NB4 (cell line): ENCODE measurements at regions not wholly inside any gene's neighbourhood (a gene's known extent, or its start where the extent isn't known, plus 50 kb on each side); places are given as distances from the start of the nearest gene placed in this dataset.
"Not testable (repeated sequence)": the region's sequence is repeated elsewhere in the genome, so short reads cannot be mapped to it uniquely, and the experiment has no call there.

ENCODE experiments used
- DNase-seq: peaks from one replicate; pipeline ENCODE4 v3.0.0; 2010; ENCODE audit warnings: low read depth
- H3K4me3 ChIP-seq: one replicate; pipeline ENCODE4 v1.5.1; 2011; ENCODE audit warnings: mild to moderate bottlenecking, low read depth, low read length, moderate library complexity
- MYC ChIP-seq: IDR thresholded peaks from 2 replicates; pipeline ENCODE4 v1.6.1; 2011; ENCODE audit warnings: low read depth, low read length
- POLR2A ChIP-seq: IDR thresholded peaks from 2 replicates; pipeline ENCODE4 v1.6.1; 2011; ENCODE audit warnings: mild to moderate bottlenecking; ENCODE audit not compliant: insufficient read length; ENCODE audit errors: extremely low read depth
- TF ChIP-seq, protein P1 (sequence below): IDR thresholded peaks from one replicate; pipeline ENCODE4 v1.5.1; 2012; ENCODE audit warnings: low read depth, low read length
- TF ChIP-seq, protein P2 (sequence below): IDR thresholded peaks from 2 replicates; pipeline ENCODE4 v1.6.1; 2011; ENCODE audit warnings: low read depth, low read length

DNA sequence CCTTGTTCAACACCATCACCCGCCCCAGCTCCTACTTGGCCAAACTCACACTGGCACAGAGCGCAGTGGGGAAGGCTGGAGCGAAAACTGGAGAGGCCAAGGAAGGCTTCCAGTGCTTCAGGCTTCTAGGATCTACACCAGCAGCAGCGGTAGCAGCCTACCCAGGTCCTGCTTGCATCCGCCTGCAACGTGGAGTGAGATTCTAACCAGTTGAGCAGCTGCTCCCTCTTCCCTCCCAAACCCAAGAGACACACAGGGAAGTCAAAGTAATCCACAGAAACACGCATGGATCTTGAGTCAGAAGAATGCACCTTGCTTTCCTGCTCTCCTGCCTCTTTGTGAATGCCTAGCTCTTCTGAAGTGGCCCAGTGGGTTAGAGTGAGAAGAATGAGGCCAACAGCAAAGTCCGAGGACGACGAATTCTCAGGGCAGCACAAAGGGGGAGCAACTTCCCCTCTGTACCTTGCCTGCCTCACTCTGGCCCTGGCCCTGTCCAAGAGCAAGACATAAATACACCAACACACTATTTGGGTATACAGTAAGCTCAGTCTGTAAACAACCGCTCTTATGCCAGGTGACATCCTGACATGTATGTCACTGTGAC, 95.9 kb upstream of the FOXQ1 start:
- no peak for DNase-seq
- TF ChIP-seq MYC (no peak), POLR2A (no peak)
- TF ChIP-seq, protein P1, sequence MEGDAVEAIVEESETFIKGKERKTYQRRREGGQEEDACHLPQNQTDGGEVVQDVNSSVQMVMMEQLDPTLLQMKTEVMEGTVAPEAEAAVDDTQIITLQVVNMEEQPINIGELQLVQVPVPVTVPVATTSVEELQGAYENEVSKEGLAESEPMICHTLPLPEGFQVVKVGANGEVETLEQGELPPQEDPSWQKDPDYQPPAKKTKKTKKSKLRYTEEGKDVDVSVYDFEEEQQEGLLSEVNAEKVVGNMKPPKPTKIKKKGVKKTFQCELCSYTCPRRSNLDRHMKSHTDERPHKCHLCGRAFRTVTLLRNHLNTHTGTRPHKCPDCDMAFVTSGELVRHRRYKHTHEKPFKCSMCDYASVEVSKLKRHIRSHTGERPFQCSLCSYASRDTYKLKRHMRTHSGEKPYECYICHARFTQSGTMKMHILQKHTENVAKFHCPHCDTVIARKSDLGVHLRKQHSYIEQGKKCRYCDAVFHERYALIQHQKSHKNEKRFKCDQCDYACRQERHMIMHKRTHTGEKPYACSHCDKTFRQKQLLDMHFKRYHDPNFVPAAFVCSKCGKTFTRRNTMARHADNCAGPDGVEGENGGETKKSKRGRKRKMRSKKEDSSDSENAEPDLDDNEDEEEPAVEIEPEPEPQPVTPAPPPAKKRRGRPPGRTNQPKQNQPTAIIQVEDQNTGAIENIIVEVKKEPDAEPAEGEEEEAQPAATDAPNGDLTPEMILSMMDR, result no peak
- TF ChIP-seq, protein P2, sequence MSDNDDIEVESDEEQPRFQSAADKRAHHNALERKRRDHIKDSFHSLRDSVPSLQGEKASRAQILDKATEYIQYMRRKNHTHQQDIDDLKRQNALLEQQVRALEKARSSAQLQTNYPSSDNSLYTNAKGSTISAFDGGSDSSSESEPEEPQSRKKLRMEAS, result no peak
- no peak overlapping the region for H3K4me3 ChIP-seq

DNA sequence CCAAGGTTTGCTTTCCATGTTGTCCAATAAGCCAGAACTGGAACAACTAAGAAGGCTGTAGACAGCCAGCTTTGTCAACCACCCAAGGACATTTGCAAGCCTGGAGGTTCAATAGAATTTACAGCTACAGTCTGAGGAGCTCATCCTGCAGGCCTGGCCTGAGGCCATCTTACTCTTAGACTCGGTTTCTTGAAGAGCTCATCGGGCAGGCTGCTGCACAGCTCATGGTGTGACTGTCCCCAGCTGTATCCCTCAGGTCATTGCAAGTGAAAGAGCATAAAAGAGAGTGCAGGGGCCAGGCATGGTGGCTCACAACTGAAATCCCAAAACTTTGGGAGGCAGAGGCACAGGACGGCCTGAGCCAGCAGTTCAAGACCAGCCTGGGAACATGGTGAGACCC, 96.9 kb upstream of the FOXQ1 start:
- no peak overlapping the region for H3K4me3 ChIP-seq
- TF ChIP-seq MYC, result no peak
- TF ChIP-seq POLR2A, result no peak
- TF ChIP-seq, protein P1, result no peak
- TF ChIP-seq, protein P2, result no peak
- no peak for DNase-seq

DNA sequence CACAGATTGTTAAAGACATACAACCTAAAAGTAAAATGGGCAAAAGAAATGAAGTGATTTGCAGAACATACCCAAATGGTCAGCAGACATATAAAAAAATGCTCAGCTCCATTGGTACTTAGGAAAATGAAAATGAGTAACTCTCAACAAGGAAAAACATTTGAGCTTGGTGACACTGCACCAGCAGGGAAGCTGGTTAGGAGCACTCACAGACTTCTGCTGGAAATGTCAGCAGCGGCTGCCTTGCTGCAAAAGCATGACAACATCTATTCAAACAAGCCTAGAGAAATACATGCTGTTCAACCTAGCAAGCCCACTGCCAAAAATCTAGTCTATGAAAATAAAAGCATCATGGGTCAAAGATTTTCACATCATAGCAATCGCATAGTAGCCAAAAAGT, 99.0 kb upstream of the FOXQ1 start:
- TF ChIP-seq MYC (no peak), POLR2A (no peak)
- TF ChIP-seq, protein P1, result no peak
- TF ChIP-seq, protein P2, result no peak
- DNase-seq, result no peak
- H3K4me3 ChIP-seq, result no peak overlapping the region

DNA sequence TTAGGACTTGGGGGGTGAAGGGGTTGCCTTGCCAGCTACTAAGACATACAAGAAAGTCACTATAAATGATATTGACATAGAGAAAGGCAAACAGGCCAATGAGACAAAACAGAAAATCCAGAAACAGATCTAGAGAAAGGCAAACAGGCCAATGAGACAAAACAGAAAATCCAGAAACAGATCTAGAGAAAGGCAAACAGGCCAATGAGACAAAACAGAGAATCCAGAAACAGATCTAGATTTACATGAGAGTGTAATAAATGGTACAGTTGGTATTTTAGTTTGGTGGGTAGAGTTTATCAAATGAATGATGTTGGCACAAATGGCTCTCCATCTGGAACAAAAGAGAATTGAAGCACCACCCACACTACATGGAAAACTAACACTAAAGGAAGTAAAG, 99.8 kb upstream of the FOXQ1 start:
- not testable (repeated sequence) for H3K4me3 ChIP-seq, DNase-seq

DNA sequence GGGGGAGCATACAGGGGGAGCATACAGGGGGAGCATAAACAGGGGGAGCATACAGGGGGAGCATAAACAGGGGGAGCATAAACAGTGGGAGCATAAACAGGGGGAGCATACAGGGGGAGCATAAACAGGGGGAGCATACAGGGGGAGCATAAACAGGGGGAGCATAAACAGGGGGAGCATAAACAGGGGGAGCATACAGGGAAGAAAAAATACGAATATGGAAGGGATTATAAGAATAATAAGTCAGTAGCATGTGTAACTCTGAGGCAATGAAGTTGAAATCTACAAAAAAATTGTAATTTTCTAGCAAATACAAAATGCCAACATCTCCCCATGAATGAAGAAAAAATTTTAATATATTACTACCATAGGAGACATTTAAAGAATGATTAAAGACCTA, 101.3 kb upstream of the FOXQ1 start:
- not testable (repeated sequence) for DNase-seq, H3K4me3 ChIP-seq

DNA sequence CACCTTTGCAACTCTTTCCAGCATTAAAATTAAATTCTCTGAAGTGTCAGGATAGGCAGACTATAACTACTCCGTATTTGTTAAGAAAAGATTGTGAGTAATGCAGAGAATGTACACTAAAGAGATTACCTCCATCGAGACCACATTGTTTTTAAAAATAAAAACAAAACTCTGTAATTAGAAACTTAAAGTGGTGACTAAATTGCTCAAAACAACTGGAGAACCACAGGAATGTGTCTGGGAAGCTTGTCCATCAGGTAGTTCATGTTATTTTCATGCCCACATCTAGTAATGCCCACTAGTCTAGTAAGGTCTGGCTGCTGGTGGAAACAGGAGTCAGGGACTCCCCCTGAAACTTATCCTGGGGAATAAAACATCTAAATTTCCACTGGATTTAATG, 103.0 kb upstream of the FOXQ1 start:
- no peak for DNase-seq
- H3K4me3 ChIP-seq, result no peak overlapping the region
- TF ChIP-seq MYC, result no peak
- TF ChIP-seq, protein P1, result no peak
- TF ChIP-seq, protein P2, result no peak
- no peak for TF ChIP-seq POLR2A

DNA sequence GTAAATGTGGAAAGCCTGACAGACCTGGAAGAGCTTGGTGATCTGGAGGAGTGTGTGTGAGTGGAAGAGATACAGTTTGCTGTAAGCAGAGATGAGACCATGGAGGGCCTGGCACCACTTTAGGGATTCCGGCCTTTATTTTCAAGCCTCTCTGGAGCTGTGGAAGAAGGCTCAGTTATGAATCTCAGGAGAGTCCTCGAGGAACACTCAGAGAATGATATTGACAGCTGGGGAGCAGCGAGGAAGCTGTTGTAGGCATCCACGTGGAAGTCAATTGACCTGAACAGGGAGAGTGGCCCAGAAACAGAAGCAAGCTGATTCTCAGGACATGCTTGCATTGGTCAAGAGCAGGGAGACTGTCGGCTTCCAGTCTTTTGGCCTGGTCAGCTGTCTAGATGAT, 108.4 kb upstream of the FOXQ1 start:
- no peak for DNase-seq
- TF ChIP-seq MYC, result no peak
- TF ChIP-seq, protein P1, result no peak
- no peak for TF ChIP-seq POLR2A
- no peak overlapping the region for H3K4me3 ChIP-seq
